HG02884 (cell line): ENCODE measurements at regions not wholly inside any gene's neighbourhood (a gene's known extent, or its start where the extent isn't known, plus 50 kb on each side); places are given as distances from the start of the nearest gene placed in this dataset.
"Not testable (repeated sequence)": the region's sequence is repeated elsewhere in the genome, so short reads cannot be mapped to it uniquely, and the experiment has no call there.

Experiments used
- ATAC-seq: cut with Tn5 transposase; IDR thresholded peaks from one replicate; pipeline ENCODE4 v1.9.1; 2021; ENCODE audit warnings: mild to moderate bottlenecking, moderate library complexity; ENCODE audit not compliant: unreplicated experiment

- no peak for ATAC-seq
These were observed 152.2 kb downstream of the LIPI start for GRCh38 chr21:14058566-14058965.

GRCh38 chr21:14057841-14058481 lies 152.8 kb downstream of the LIPI start:
- not testable (repeated sequence) for ATAC-seq

- no peak for ATAC-seq
These were observed 153.4 kb downstream of the LIPI start for GRCh38 chr21:14057313-14057712.

GRCh38 chr21:14056771-14057191 lies 154.0 kb downstream of the LIPI start:
- no peak for ATAC-seq

GRCh38 chr21:14055746-14056515 lies 154.8 kb downstream of the LIPI start:
- ATAC-seq, result not testable (repeated sequence)

GRCh38 chr21:14054682-14055081 lies 156.1 kb downstream of the LIPI start:
- ATAC-seq, result no peak

GRCh38 chr21:14050121-14050520 lies 160.6 kb downstream of the LIPI start:
- no peak for ATAC-seq

GRCh38 chr21:14046401-14046800 lies 164.4 kb downstream of the LIPI start:
- no peak for ATAC-seq

GRCh38 chr21:14040386-14040785 lies 170.4 kb downstream of the LIPI start:
- no peak for ATAC-seq

- not testable (repeated sequence) for ATAC-seq
These were observed 182.1 kb downstream of the LIPI start for GRCh38 chr21:14028619-14029018.

GRCh38 chr21:14027235-14027869 lies 183.4 kb downstream of the LIPI start:
- ATAC-seq, result peak; percentile 100

GRCh38 chr21:14020108-14020507 lies 190.6 kb downstream of the LIPI start:
- peak; percentile 75 for ATAC-seq

- ATAC-seq, result not testable (repeated sequence)
These were observed 194.9 kb downstream of the LIPI start for GRCh38 chr21:14015841-14016240.

GRCh38 chr21:14013623-14014498 lies 196.9 kb downstream of the LIPI start:
- ATAC-seq, result not testable (repeated sequence)

GRCh38 chr21:14013056-14013603 lies 197.6 kb downstream of the LIPI start:
- ATAC-seq, result no peak

- ATAC-seq, result no peak
These were observed 198.3 kb downstream of the LIPI start for GRCh38 chr21:14012409-14012808.

- not testable (repeated sequence) for ATAC-seq
These were observed 199.0 kb downstream of the LIPI start for GRCh38 chr21:14011751-14012150.

- not testable (repeated sequence) for ATAC-seq
These were observed 199.6 kb downstream of the LIPI start for GRCh38 chr21:14011149-14011548.

- no peak for ATAC-seq
These were observed 200.0 kb downstream of the LIPI start for GRCh38 chr21:14010729-14011128.

- ATAC-seq, result not testable (repeated sequence)
These were observed 200.8 kb downstream of the LIPI start for GRCh38 chr21:14009990-14010389.
